Endothelial cell of umbilical vein (primary cell): ENCODE measurements at regions not wholly inside any gene's neighbourhood (a gene's known extent, or its start where the extent isn't known, plus 50 kb on each side); places are given as distances from the start of the nearest gene placed in this dataset.

Experiments
- BruUV-seq: library from RNA; stranded (reverse); fragments of 400-500 nt; replicated peaks from 2 replicates; lab custom pipeline; 2021; lab: Mats Ljungman, UMichigan
- CTCF ChIA-PET: fragments of 300-600, 350-600 bp; sonication (Branson Sonifier 250); formaldehyde crosslinking; loops from one replicate; lab custom pipeline; 2021; ENCODE audit warnings: antibody characterized with exemption, inconsistent platforms; lab: Charles Lee
- POLR2A ChIA-PET: fragments of 300-600, 350-600 bp; sonication (Branson Sonifier 250); formaldehyde crosslinking; loops from one replicate; lab custom pipeline; 2021; ENCODE audit warnings: antibody characterized with exemption, inconsistent platforms; lab: Charles Lee
- DNase-seq: peaks from one replicate; pipeline ENCODE4 v3.0.0-alpha.2; 2011; ENCODE audit warnings: low read depth, low spot score
- FAIRE-seq: peaks from 2 replicates; lab custom pipeline; 2011; peaks lifted over from hg19 to GRCh38; lab: Jason Lieb, UNC
- H2AFZ ChIP-seq: 2 replicates; pipeline ENCODE4 v1.6.0; 2012; ENCODE audit warnings: low read depth, low read length, control low read depth, inconsistent platforms
- H3K27ac ChIP-seq: 2 replicates; pipeline ENCODE4 v1.5.1; 2011; ENCODE audit warnings: low read depth, mild to moderate bottlenecking, control low read depth, low read length, moderate library complexity; ENCODE audit not compliant: insufficient read depth
- H3K27me3 ChIP-seq, 2 experiments: 2 replicates each; pipeline versions ENCODE4 v1.6.0 to v1.6.1; 2011; ENCODE audit warnings: low read length in 2 of 2, mixed read lengths in 1 of 2; ENCODE audit not compliant: control insufficient read depth in 2 of 2, insufficient read depth in 2 of 2
- H3K36me3 ChIP-seq, 2 experiments: 2 replicates in 1 of 2; 3 replicates in 1 of 2; pipeline ENCODE4 v1.5.1; 2011; ENCODE audit warnings: low read length in 2 of 2, mild to moderate bottlenecking in 1 of 2, moderate library complexity in 1 of 2; ENCODE audit not compliant: control insufficient read depth in 2 of 2, insufficient read depth in 2 of 2; ENCODE audit errors: extremely low read depth in 1 of 2
- H3K4me1 ChIP-seq: 3 replicates; pipeline ENCODE4 v1.5.1; 2011; ENCODE audit warnings: mild to moderate bottlenecking, low read length; ENCODE audit not compliant: control insufficient read depth, insufficient read depth; ENCODE audit errors: extremely low read depth
- H3K4me2 ChIP-seq: 2 replicates; pipeline ENCODE4 v1.6.1; 2011; ENCODE audit warnings: low read length, control low read depth, mixed read lengths; ENCODE audit not compliant: insufficient read depth
- H3K4me3 ChIP-seq, 3 experiments: fragments of 200-600 bp in 1 of 3; sonication (generic), shearing (Covaris generic) in 1 of 3; replicated peaks in 1 of 3; 2 replicates each; pipeline ENCODE4 v1.5.1; 2011 to 2016; ENCODE audit warnings: control low read depth in 3 of 3, low read length in 3 of 3, mild to moderate bottlenecking in 2 of 3, inconsistent platforms in 1 of 3, low read depth in 1 of 3, moderate library complexity in 1 of 3; ENCODE audit not compliant: insufficient read depth in 1 of 3
- H3K79me2 ChIP-seq: 2 replicates; pipeline ENCODE4 v1.6.0; 2012; ENCODE audit warnings: low read length, inconsistent platforms; ENCODE audit not compliant: control insufficient read depth, insufficient read depth
- H3K9ac ChIP-seq: replicated peaks from 2 replicates; pipeline ENCODE3; 2011; ENCODE audit warnings: low read length, control low read depth; ENCODE audit not compliant: insufficient read depth; ENCODE audit errors: extremely low read depth
- H3K9me1 ChIP-seq: replicated peaks from 3 replicates; pipeline ENCODE4 v1.6.0; 2011; ENCODE audit warnings: mild to moderate bottlenecking, low read length; ENCODE audit not compliant: control insufficient read depth, insufficient read depth; ENCODE audit errors: extremely low read depth
- H3K9me3 ChIP-seq: replicated peaks from 2 replicates; pipeline ENCODE4 v1.5.1; 2012; ENCODE audit warnings: low read length, inconsistent platforms; ENCODE audit not compliant: control insufficient read depth, insufficient read depth
- H4K20me1 ChIP-seq: replicated peaks from 2 replicates; pipeline ENCODE3; 2011; ENCODE audit warnings: mild to moderate bottlenecking, low read length; ENCODE audit not compliant: control insufficient read depth, insufficient read depth; ENCODE audit errors: extremely low read depth
- EZH2 ChIP-seq: IDR thresholded peaks from 2 replicates; pipeline ENCODE4 v1.6.1; 2012; ENCODE audit warnings: borderline replicate concordance, low read depth, mild to moderate bottlenecking, moderate library complexity, low read length, inconsistent platforms; ENCODE audit not compliant: severe bottlenecking
- FOS ChIP-seq: IDR thresholded peaks from 2 replicates; pipeline ENCODE4 v1.6.1; 2011; ENCODE audit warnings: mild to moderate bottlenecking, low read length, moderate library complexity, borderline replicate concordance; ENCODE audit not compliant: insufficient read depth
- GATA2 ChIP-seq: IDR thresholded peaks from 2 replicates; pipeline ENCODE4 v1.7.0; 2011; ENCODE audit warnings: low read depth, mild to moderate bottlenecking, moderate library complexity, mixed read lengths, low read length; ENCODE audit not compliant: insufficient read length, insufficient read depth
- JUN ChIP-seq: IDR thresholded peaks from 2 replicates; pipeline ENCODE4 v1.6.1; 2011; ENCODE audit warnings: borderline replicate concordance, low read depth; ENCODE audit not compliant: insufficient read length, insufficient read depth
- MYC ChIP-seq: IDR thresholded peaks from one replicate; pipeline ENCODE4 v1.6.1; 2011; ENCODE audit warnings: mild to moderate bottlenecking, low read depth, low read length
- POLR2A ChIP-seq: IDR thresholded peaks from 2 replicates; pipeline ENCODE4 v1.6.1; 2012; ENCODE audit warnings: low read depth, mild to moderate bottlenecking, control low read depth, low read length
- POLR2AphosphoS5 ChIP-seq: IDR thresholded peaks from 2 replicates; pipeline ENCODE4 v1.6.1; 2012; ENCODE audit warnings: low read depth, mild to moderate bottlenecking, control low read depth, low read length, moderate library complexity; ENCODE audit not compliant: insufficient read depth
- dilution Hi-C: fragments of 300-500 bp; cut with MboI; formaldehyde crosslinking; loops from one replicate; pipeline ENCODE4 v1.15.0; 2019; ENCODE audit warnings: low sequenced_read_pairs; ENCODE audit not compliant: extremely low pct_ligation_motif_present
- intact Hi-C: fragments of 100-400 bp; cut with micrococcal nuclease; formaldehyde crosslinking; loops from one replicate; pipeline ENCODE4 v1.10.0; 2022
- TF ChIP-seq, protein P1 (sequence below), 2 donors: IDR thresholded peaks; 1 replicate in 1 of 2; 2 replicates in 1 of 2; pipeline ENCODE4 v1.5.1; 2011; ENCODE audit warnings: low read length in 2 of 2, mild to moderate bottlenecking in 2 of 2, moderate library complexity in 2 of 2, control low read depth in 1 of 2, inconsistent platforms in 1 of 2, low read depth in 1 of 2; ENCODE audit not compliant: insufficient read depth in 1 of 2; ENCODE audit errors: extremely low read depth in 1 of 2
- TF ChIP-seq, protein P2 (sequence below): IDR thresholded peaks from 2 replicates; pipeline ENCODE4 v1.6.1; 2011; ENCODE audit not compliant: insufficient read depth, insufficient read length

GRCh38 chr5:17801595-17801994, 167.3 kb downstream of the TAF11L14 start:
- FAIRE-seq, result no peak

More at GRCh38 chr5:17801595-17801994, 167.3 kb downstream of the TAF11L14 start:
- Histone ChIP-seq H3K4me3 (no peak overlapping the region), H3K4me2 (no peak overlapping the region), H3K27ac (no peak overlapping the region), H3K4me1 (peaks cover 3% of the 10 kb centered on the region), H3K27me3 (no peaks in the 10 kb centered on the region), H3K36me3 (no peaks in the 10 kb centered on the region), H3K79me2 (no peaks in the 10 kb centered on the region), H4K20me1 (no peaks in the 10 kb centered on the region), H3K9ac (no peak overlapping the region), H3K9me1 (no peaks in the 10 kb centered on the region), H3K9me3 (no peaks in the 10 kb centered on the region), H2AFZ (no peak overlapping the region)
- dilution Hi-C loops (no loop called here), intact Hi-C loops (no loop called here)
- POLR2A ChIA-PET, result interaction anchor here (0.6 kb wide), 1 partner anchor 657 kb away, joined by 4 read pairs; no protein-coding TSS in a partner anchor
- CTCF ChIA-PET, result no interaction called here
- DNase-seq, result no peak
- no TSS peak for BruUV-seq
- TF ChIP-seq FOS, result no peak
- TF ChIP-seq EZH2, result no peak
- TF ChIP-seq, protein P1, sequence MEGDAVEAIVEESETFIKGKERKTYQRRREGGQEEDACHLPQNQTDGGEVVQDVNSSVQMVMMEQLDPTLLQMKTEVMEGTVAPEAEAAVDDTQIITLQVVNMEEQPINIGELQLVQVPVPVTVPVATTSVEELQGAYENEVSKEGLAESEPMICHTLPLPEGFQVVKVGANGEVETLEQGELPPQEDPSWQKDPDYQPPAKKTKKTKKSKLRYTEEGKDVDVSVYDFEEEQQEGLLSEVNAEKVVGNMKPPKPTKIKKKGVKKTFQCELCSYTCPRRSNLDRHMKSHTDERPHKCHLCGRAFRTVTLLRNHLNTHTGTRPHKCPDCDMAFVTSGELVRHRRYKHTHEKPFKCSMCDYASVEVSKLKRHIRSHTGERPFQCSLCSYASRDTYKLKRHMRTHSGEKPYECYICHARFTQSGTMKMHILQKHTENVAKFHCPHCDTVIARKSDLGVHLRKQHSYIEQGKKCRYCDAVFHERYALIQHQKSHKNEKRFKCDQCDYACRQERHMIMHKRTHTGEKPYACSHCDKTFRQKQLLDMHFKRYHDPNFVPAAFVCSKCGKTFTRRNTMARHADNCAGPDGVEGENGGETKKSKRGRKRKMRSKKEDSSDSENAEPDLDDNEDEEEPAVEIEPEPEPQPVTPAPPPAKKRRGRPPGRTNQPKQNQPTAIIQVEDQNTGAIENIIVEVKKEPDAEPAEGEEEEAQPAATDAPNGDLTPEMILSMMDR (IDR thresholded peaks at IDR 0.05; ENCODE audit: extremely low read depth in 1 of 2, insufficient read depth in 1 of 2, low read depth in 1 of 2, low read length in 2 of 2), result no peak
- TF ChIP-seq POLR2A, result no peak
- no peak for TF ChIP-seq GATA2
- TF ChIP-seq JUN, result no peak
- TF ChIP-seq POLR2AphosphoS5, result no peak
- TF ChIP-seq, protein P2, sequence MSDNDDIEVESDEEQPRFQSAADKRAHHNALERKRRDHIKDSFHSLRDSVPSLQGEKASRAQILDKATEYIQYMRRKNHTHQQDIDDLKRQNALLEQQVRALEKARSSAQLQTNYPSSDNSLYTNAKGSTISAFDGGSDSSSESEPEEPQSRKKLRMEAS, result no peak
- no peak for TF ChIP-seq MYC
